ENCODE measurements at regions not wholly inside any gene's neighbourhood (a gene's known extent, or its start where the extent isn't known, plus 50 kb on each side); places are given as distances from the start of the nearest gene placed in this dataset.

DNA sequence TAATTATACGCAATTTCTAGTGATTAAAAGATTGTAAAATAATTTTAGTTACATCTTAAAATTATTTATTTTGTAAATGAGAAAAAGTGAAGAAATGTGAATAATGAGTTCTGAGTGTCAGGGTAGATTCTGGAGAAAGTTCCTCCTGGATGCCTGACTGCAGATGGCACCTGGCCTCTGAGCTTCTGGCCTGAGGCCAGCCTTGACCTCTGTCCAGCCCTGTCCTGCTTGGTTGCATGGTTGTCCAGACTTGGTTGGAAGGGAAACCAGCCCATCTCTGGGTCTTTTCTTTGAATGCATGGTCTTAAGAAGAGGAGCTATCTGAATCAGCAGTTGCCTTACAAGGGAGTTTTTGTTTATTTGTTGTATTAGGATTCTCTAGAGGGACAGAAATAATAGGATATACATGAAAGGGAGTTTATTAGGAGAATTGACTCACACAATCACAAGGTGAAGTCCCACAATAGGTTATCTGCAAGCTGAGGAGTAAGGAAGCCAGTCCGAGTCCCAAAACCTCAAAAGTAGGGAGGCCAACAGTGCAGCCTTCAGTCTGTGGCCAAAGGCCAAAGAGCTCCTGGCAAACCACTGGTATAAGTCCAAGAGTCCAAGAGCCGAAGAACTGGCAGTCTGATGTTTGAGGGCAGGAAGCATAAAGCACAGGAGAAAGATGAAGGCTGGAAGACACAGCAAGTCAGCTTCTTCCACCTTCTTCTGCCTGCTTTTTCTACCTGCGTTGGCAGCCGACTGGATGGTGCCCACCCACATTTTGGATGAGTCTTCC lies 385.8 kb downstream of the ZNF536 start:
- Histone ChIP-seq H4K5ac (ENCODE audit: insufficient read length, low read depth, low read length) (no peak overlapping the region), H3K56ac (ENCODE audit: insufficient read length, low read depth, low read length) (no peak overlapping the region), H3K18ac (ENCODE audit: insufficient read length, low read depth, low read length) (no peak overlapping the region), H3K4ac (ENCODE audit: low read depth, low read length) (no peak overlapping the region), H2BK12ac (ENCODE audit: insufficient read length, low read depth, low read length) (no peak overlapping the region), H2BK20ac (ENCODE audit: low read depth, low read length, poor library complexity, severe bottlenecking) (no peak overlapping the region), H2AFZ (ENCODE audit: low read length) (no peak overlapping the region), H3K27ac (ENCODE audit: insufficient read length, low read depth, low read length) (no peak overlapping the region), H3K9ac (ENCODE audit: extremely low read depth, insufficient read length, low read length) (no peak overlapping the region), H2BK120ac (ENCODE audit: low read depth, low read length, poor library complexity, severe bottlenecking) (no peak overlapping the region), H4K91ac (ENCODE audit: insufficient read length, low read depth, low read length) (no peak overlapping the region), H3K14ac (ENCODE audit: insufficient read depth, low read length) (no peak overlapping the region), H3K79me2 (ENCODE audit: insufficient read depth, low read length) (no peaks in the 10 kb centered on the region), H3K23ac (ENCODE audit: insufficient read length, low read depth, low read length) (no peak overlapping the region), H2AK5ac (ENCODE audit: insufficient read length, low read length) (no peak overlapping the region), H2BK15ac (ENCODE audit: low read depth, low read length) (no peak overlapping the region), H3K9me3 (ENCODE audit: control insufficient read depth, low read depth, low read length) (no peaks in the 10 kb centered on the region), H3K4me2 (ENCODE audit: insufficient read depth, insufficient read length, low read length) (no peak overlapping the region), H3K4me1 (ENCODE audit: insufficient read depth, low read length) (no peaks in the 10 kb centered on the region), H4K8ac (replicated peaks; ENCODE audit: insufficient read length, low read depth, low read length) (no peak overlapping the region), H3T11ph (ENCODE audit: low read length) (no peak overlapping the region), H2BK5ac (ENCODE audit: insufficient read length, low read length) (no peak overlapping the region), H4K20me1 (ENCODE audit: control insufficient read depth, insufficient read depth, insufficient read length) (no peaks in the 10 kb centered on the region), H3K23me2 (ENCODE audit: insufficient read length, low read depth, low read length, poor library complexity, severe bottlenecking) (no peaks in the 10 kb centered on the region), H3K79me1 (ENCODE audit: insufficient read depth, low read depth, low read length, poor library complexity, severe bottlenecking) (no peaks in the 10 kb centered on the region), H3K27me3 (ENCODE audit: insufficient read depth, low read length) (no peaks in the 10 kb centered on the region)
- DNase-seq, result no peak
- H3K27ac Mint-ChIP-seq, result no peak overlapping the region
- TF ChIP-seq CTCF (conservative IDR thresholded peaks at IDR 0.05), result no peak
- H3K4me1 Mint-ChIP-seq, result no peaks in the 10 kb centered on the region
- H3K4me3 Mint-ChIP-seq, result no peak overlapping the region
- peaks cover 0 to 2% of the 10 kb centered on the region in 2 experiments; a peak in 3 of 5 replicates for H3K9me3 Mint-ChIP-seq
- WGBS (ENCODE audit: extremely low coverage, insufficient read length, low lambda C conversion rate), result no CpG with 5 or more reads among the region's 5 CpGs
- no peaks in the 10 kb centered on the region for H3K36me3 Mint-ChIP-seq (ENCODE audit: insufficient read depth in 1 of 3, low read depth in 3 of 3)
- H3K27me3 Mint-ChIP-seq (ENCODE audit: low read depth), result peaks cover 5% of the 10 kb centered on the region

Data from H9 (cell line).